ENCODE measurements at regions not wholly inside any gene's neighbourhood (a gene's known extent, or its start where the extent isn't known, plus 50 kb on each side); places are given as distances from the start of the nearest gene placed in this dataset.

DNA sequence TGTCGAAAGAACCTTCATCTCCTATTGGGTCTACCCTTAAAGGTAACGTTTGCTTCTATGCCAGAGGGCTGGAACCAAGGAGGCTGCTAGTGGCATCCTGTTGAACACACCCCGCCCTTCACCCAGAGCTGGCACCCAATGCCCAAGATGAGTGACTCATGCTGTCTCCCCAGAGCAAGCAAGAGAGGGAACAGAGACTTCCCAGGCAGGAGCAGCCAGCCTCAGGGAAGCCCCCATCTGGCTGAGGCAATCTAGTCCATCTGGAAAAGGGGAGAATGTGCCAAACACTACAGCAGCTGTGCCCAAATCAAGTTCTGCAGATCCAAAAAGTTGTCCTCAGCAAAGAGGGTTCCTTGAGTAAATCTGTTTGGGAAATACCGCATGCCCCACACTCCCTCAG, 91.9 kb upstream of the TP53I11 start:
- peaks cover 0 to 3% of the 10 kb centered on the region in 2 experiments for H3K27me3 ChIP-seq (ENCODE audit: control insufficient read depth in 2 of 2, insufficient read depth in 2 of 2, low read length in 2 of 2)
- no peak overlapping the region for H3K27ac ChIP-seq (ENCODE audit: insufficient read depth, low read depth, low read length)
- dilution Hi-C loops (cut with MboI; ENCODE audit: extremely low pct_ligation_motif_present, low sequenced_read_pairs), result no loop called here
- CTCF ChIA-PET, result no interaction called here
- no peaks in the 10 kb centered on the region for H3K79me2 ChIP-seq (ENCODE audit: control insufficient read depth, insufficient read depth, low read length)
- TF ChIP-seq JUN (IDR thresholded peaks at IDR 0.05; ENCODE audit: borderline replicate concordance, insufficient read depth, insufficient read length, low read depth), result no peak
- H3K9ac ChIP-seq (replicated peaks; ENCODE audit: extremely low read depth, insufficient read depth, low read length), result no peak overlapping the region
- H3K4me3 ChIP-seq (replicated peaks in 1 of 3; ENCODE audit: insufficient read depth in 1 of 3, low read depth in 1 of 3, low read length in 3 of 3), result no peak overlapping the region
- H2AFZ ChIP-seq (ENCODE audit: low read depth, low read length), result no peak overlapping the region
- H4K20me1 ChIP-seq (replicated peaks; ENCODE audit: control insufficient read depth, extremely low read depth, insufficient read depth, low read length), result no peaks in the 10 kb centered on the region
- POLR2A ChIA-PET, result no interaction called here
- no peak overlapping the region for H3K4me2 ChIP-seq (ENCODE audit: insufficient read depth, low read length)
- no peaks in the 10 kb centered on the region for H3K36me3 ChIP-seq (ENCODE audit: control insufficient read depth in 2 of 2, extremely low read depth in 1 of 2, insufficient read depth in 2 of 2, low read length in 2 of 2)
- H3K4me1 ChIP-seq (ENCODE audit: control insufficient read depth, extremely low read depth, insufficient read depth, low read length), result peaks cover 7% of the 10 kb centered on the region
- intact Hi-C loops (cut with micrococcal nuclease), result no loop called here
- H3K9me1 ChIP-seq (replicated peaks; ENCODE audit: control insufficient read depth, extremely low read depth, insufficient read depth, low read length), result no peaks in the 10 kb centered on the region
- no peaks in the 10 kb centered on the region for H3K9me3 ChIP-seq (replicated peaks; ENCODE audit: control insufficient read depth, insufficient read depth, low read length)
- BruUV-seq (replicated peaks), result no TSS peak
- DNase-seq (ENCODE audit: low read depth, low spot score) (no peak), FAIRE-seq (no peak)

DNA sequence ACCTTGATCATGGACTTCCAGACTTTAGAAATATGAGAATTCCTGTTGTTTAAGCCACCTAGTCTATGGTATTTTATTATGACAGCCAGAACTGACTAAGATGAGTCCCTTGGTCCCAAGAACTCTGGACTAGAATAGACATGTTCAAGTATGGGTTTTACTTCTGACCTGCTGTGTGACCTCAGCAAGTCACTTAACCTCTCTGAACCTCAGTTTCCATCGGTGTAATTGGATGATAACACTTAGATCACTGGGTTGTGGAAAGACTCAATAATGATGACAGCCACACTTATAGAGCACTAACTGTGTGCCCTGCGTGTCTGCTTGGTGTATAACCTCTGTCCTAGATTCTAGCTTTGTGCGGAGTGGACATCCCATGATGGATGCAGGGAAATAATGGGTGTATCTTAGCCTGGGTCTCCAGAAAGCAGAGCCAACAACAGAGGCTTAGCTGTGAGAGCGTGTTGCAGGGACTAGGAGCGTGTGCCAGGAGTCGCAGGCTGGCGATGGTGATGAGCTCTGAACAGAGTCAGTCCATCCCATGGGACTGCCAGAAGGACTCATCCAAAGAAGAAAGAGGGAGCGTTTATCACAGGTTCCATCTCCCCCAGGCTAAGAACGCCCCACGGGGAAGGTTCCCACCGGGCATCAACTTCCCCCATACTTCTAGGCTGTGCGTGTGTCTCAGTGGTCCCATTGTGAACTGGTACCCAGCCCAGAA, 93.2 kb upstream of the TP53I11 start:
- no peak overlapping the region for H2AFZ ChIP-seq (ENCODE audit: low read depth, low read length)
- intact Hi-C loops (cut with micrococcal nuclease) (no loop called here), dilution Hi-C loops (cut with MboI; ENCODE audit: extremely low pct_ligation_motif_present, low sequenced_read_pairs) (no loop called here)
- no peak overlapping the region for H3K27ac ChIP-seq (ENCODE audit: insufficient read depth, low read depth, low read length)
- no peaks in the 10 kb centered on the region for H3K9me1 ChIP-seq (replicated peaks; ENCODE audit: control insufficient read depth, extremely low read depth, insufficient read depth, low read length)
- H3K9me3 ChIP-seq (replicated peaks; ENCODE audit: control insufficient read depth, insufficient read depth, low read length), result no peaks in the 10 kb centered on the region
- ChIA-PET POLR2A (no interaction called here), CTCF (interaction anchor here (0.9 to 1.3 kb wide), 2 partner anchors 17 to 107 kb away, joined by 3 read pairs; no protein-coding TSS in a partner anchor)
- no peaks in the 10 kb centered on the region for H3K79me2 ChIP-seq (ENCODE audit: control insufficient read depth, insufficient read depth, low read length)
- no peaks in the 10 kb centered on the region for H4K20me1 ChIP-seq (replicated peaks; ENCODE audit: control insufficient read depth, extremely low read depth, insufficient read depth, low read length)
- H3K4me2 ChIP-seq (ENCODE audit: insufficient read depth, low read length), result no peak overlapping the region
- H3K9ac ChIP-seq (replicated peaks; ENCODE audit: extremely low read depth, insufficient read depth, low read length), result no peak overlapping the region
- H3K4me1 ChIP-seq (ENCODE audit: control insufficient read depth, extremely low read depth, insufficient read depth, low read length), result peaks cover 11% of the 10 kb centered on the region
- H3K4me3 ChIP-seq (replicated peaks in 1 of 3; ENCODE audit: insufficient read depth in 1 of 3, low read depth in 1 of 3, low read length in 3 of 3), result no peak overlapping the region
- TF ChIP-seq GATA2 (IDR thresholded peaks at IDR 0.05; ENCODE audit: insufficient read depth, insufficient read length, low read depth, low read length) (no peak), POLR2A (IDR thresholded peaks at IDR 0.05; ENCODE audit: low read depth, low read length) (no peak)
- FAIRE-seq, result no peak
- no peak for DNase-seq (ENCODE audit: low read depth, low spot score)
- no peaks in the 10 kb centered on the region for H3K36me3 ChIP-seq (ENCODE audit: control insufficient read depth in 2 of 2, extremely low read depth in 1 of 2, insufficient read depth in 2 of 2, low read length in 2 of 2)
- BruUV-seq (replicated peaks), result no TSS peak
- H3K27me3 ChIP-seq (ENCODE audit: control insufficient read depth in 2 of 2, insufficient read depth in 2 of 2, low read length in 2 of 2), result peaks cover 0 to 3% of the 10 kb centered on the region in 2 experiments
